Right atrium auricular region (tissue), 2 donors: ENCODE measurements at regions not wholly inside any gene's neighbourhood (a gene's known extent, or its start where the extent isn't known, plus 50 kb on each side); places are given as distances from the start of the nearest gene placed in this dataset.

ENCODE experiments used
- DNase-seq: peaks from one replicate; pipeline ENCODE4 v3.0.0-alpha.2; 2019; ENCODE audit warnings: low spot score
- H3K27ac ChIP-seq, 2 donors: fragments of 200-600 bp; sonication (generic); 1 replicate in 1 of 2; 2 replicates in 1 of 2; pipeline ENCODE4 v1.5.1; 2016 to 2019
- H3K27me3 ChIP-seq, 2 donors: fragments of 200-600 bp; sonication (generic); one replicate each; pipeline versions ENCODE4 v1.5.1 to v1.6.0; 2017 to 2019
- H3K36me3 ChIP-seq: fragments of 200-600 bp; sonication (generic); one replicate; pipeline ENCODE4 v1.5.1; 2016
- H3K4me1 ChIP-seq, 2 donors: fragments of 200-600 bp; sonication (generic); one replicate each; pipeline versions ENCODE4 v1.5.1 to v1.6.0; 2017 to 2019
- H3K4me3 ChIP-seq, 2 donors: fragments of 200-600 bp; sonication (generic); 1 replicate in 1 of 2; 2 replicates in 1 of 2; pipeline ENCODE4 v1.5.1; 2017 to 2019; ENCODE audit warnings: mild to moderate bottlenecking in 1 of 2, moderate library complexity in 1 of 2
- H3K9me3 ChIP-seq, 2 donors: fragments of 200-600 bp; sonication (generic); one replicate each; pipeline ENCODE4 v1.5.1; 2019
- CTCF ChIP-seq, 2 donors: fragments of 200-600 bp; sonication (generic); IDR thresholded peaks; one replicate each; pipeline ENCODE4 v1.5.1; 2019; ENCODE audit warnings: antibody characterized with exemption in 2 of 2

- Histone ChIP-seq H3K27me3 (no peaks in the 10 kb centered on the region), H3K27ac (no peak overlapping the region), H3K9me3 (no peaks in the 10 kb centered on the region), H3K4me1 (peaks cover 0 to 39% of the 10 kb centered on the region in 2 donors), H3K36me3 (no peaks in the 10 kb centered on the region), H3K4me3 (no peak overlapping the region)
- DNase-seq, result no peak
- no peak for TF ChIP-seq CTCF (IDR thresholded peaks at IDR 0.05)
Measured at GRCh38 chr9:134552349-134552990, 89.1 kb upstream of the COL5A1 start.

GRCh38 chr9:134553061-134553891 lies 88.3 kb upstream of the COL5A1 start:
- Histone ChIP-seq H3K27ac (no peak overlapping the region), H3K27me3 (no peaks in the 10 kb centered on the region), H3K36me3 (no peaks in the 10 kb centered on the region), H3K4me3 (no peak overlapping the region), H3K9me3 (no peaks in the 10 kb centered on the region), H3K4me1 (peaks cover 0 to 39% of the 10 kb centered on the region in 2 donors)
- no peak for DNase-seq
- TF ChIP-seq CTCF (IDR thresholded peaks at IDR 0.05), result no peak

GRCh38 chr9:134553996-134554372 lies 87.6 kb upstream of the COL5A1 start:
- no peak overlapping the region for H3K4me3 ChIP-seq
- no peak for DNase-seq
- no peak for TF ChIP-seq CTCF (IDR thresholded peaks at IDR 0.05)
- H3K36me3 ChIP-seq, result no peaks in the 10 kb centered on the region
- H3K9me3 ChIP-seq, result no peaks in the 10 kb centered on the region
- peaks cover 0 to 39% of the 10 kb centered on the region in 2 donors for H3K4me1 ChIP-seq
- H3K27ac ChIP-seq, result no peak overlapping the region
- no peaks in the 10 kb centered on the region for H3K27me3 ChIP-seq

GRCh38 chr9:134554373-134555093 lies 87.1 kb upstream of the COL5A1 start:
- Histone ChIP-seq H3K4me3 (no peak overlapping the region), H3K9me3 (no peaks in the 10 kb centered on the region), H3K36me3 (no peaks in the 10 kb centered on the region), H3K27me3 (no peaks in the 10 kb centered on the region), H3K4me1 (peaks cover 0 to 39% of the 10 kb centered on the region in 2 donors), H3K27ac (no peak overlapping the region)
- no peak for TF ChIP-seq CTCF (IDR thresholded peaks at IDR 0.05)
- DNase-seq, result no peak

GRCh38 chr9:134555094-134555650 lies 86.4 kb upstream of the COL5A1 start:
- Histone ChIP-seq H3K27ac (no peak overlapping the region), H3K4me1 (peaks cover 0 to 39% of the 10 kb centered on the region in 2 donors), H3K36me3 (no peaks in the 10 kb centered on the region), H3K4me3 (no peak overlapping the region), H3K9me3 (no peaks in the 10 kb centered on the region), H3K27me3 (no peaks in the 10 kb centered on the region)
- no peak for TF ChIP-seq CTCF (IDR thresholded peaks at IDR 0.05)
- no peak for DNase-seq
